ENCODE measurements at regions not wholly inside any gene's neighbourhood (a gene's known extent, or its start where the extent isn't known, plus 50 kb on each side); places are given as distances from the start of the nearest gene placed in this dataset.
"Not testable (repeated sequence)": the region's sequence is repeated elsewhere in the genome, so short reads cannot be mapped to it uniquely, and the experiment has no call there.

GRCh38 chr10:4395731-4396130 is 430.3 kb upstream of the AKR1E2 start:
- no peak overlapping the region for H3K9ac ChIP-seq (ENCODE audit: low read depth, low read length)
- no peaks in the 10 kb centered on the region for H3K79me2 ChIP-seq (ENCODE audit: insufficient read depth, low read length)
- H3K36me3 ChIP-seq (ENCODE audit: insufficient read depth, low read length) = no peaks in the 10 kb centered on the region
- TF ChIP-seq CTCF (IDR thresholded peaks at IDR 0.05; ENCODE audit: borderline replicate concordance, extremely low read depth, low read length, poor library complexity, severe bottlenecking) = no peak
- TF ChIP-seq EZH2 (IDR thresholded peaks at IDR 0.05; ENCODE audit: borderline replicate concordance, low read depth, low read length, severe bottlenecking) = no peak
- H3K27me3 ChIP-seq (ENCODE audit: insufficient read depth, low read length, poor library complexity) = no peaks in the 10 kb centered on the region
- DNase-seq (no peak), ATAC-seq (ENCODE audit: insufficient read depth, low read depth) (no peak)
- no peak overlapping the region for H2AFZ ChIP-seq (ENCODE audit: low read depth, low read length)
- H3K4me3 ChIP-seq (ENCODE audit: low read depth in 1 of 2, low read length in 2 of 2) = no peak overlapping the region
- no peak overlapping the region for H3K27ac ChIP-seq (ENCODE audit: low read length)
- no peaks in the 10 kb centered on the region for H3K9me3 ChIP-seq (ENCODE audit: insufficient read depth, low read length, severe bottlenecking)
- no peaks in the 10 kb centered on the region for H3K4me1 ChIP-seq (ENCODE audit: insufficient read depth, low read length)
- no peaks in the 10 kb centered on the region for H4K20me1 ChIP-seq (ENCODE audit: insufficient read depth, low read length)
- no peak overlapping the region for H3K4me2 ChIP-seq (ENCODE audit: insufficient read depth, low read length)

- not testable (repeated sequence) for H3K27me3 ChIP-seq (ENCODE audit: insufficient read depth, low read length, poor library complexity); H3K27ac ChIP-seq (ENCODE audit: low read length); H3K79me2 ChIP-seq (ENCODE audit: insufficient read depth, low read length); H3K4me1 ChIP-seq (ENCODE audit: insufficient read depth, low read length); DNase-seq; H3K4me3 ChIP-seq (ENCODE audit: low read depth in 1 of 2, low read length in 2 of 2); H3K36me3 ChIP-seq (ENCODE audit: insufficient read depth, low read length); H4K20me1 ChIP-seq (ENCODE audit: insufficient read depth, low read length); ATAC-seq (ENCODE audit: insufficient read depth, low read depth); H3K9ac ChIP-seq (ENCODE audit: low read depth, low read length); H2AFZ ChIP-seq (ENCODE audit: low read depth, low read length); H3K4me2 ChIP-seq (ENCODE audit: insufficient read depth, low read length); H3K9me3 ChIP-seq (ENCODE audit: insufficient read depth, low read length, severe bottlenecking)
Measured at GRCh38 chr10:4394455-4394854, 431.6 kb upstream of the AKR1E2 start.

GRCh38 chr10:4391683-4392082 is 434.3 kb upstream of the AKR1E2 start:
- no peak overlapping the region for H3K4me2 ChIP-seq (ENCODE audit: insufficient read depth, low read length)
- no peaks in the 10 kb centered on the region for H4K20me1 ChIP-seq (ENCODE audit: insufficient read depth, low read length)
- no peak overlapping the region for H3K27ac ChIP-seq (ENCODE audit: low read length)
- TF ChIP-seq EZH2 (IDR thresholded peaks at IDR 0.05; ENCODE audit: borderline replicate concordance, low read depth, low read length, severe bottlenecking) = no peak
- TF ChIP-seq CTCF (IDR thresholded peaks at IDR 0.05; ENCODE audit: borderline replicate concordance, extremely low read depth, low read length, poor library complexity, severe bottlenecking) = peak; percentile 44
- no peaks in the 10 kb centered on the region for H3K27me3 ChIP-seq (ENCODE audit: insufficient read depth, low read length, poor library complexity)
- H3K79me2 ChIP-seq (ENCODE audit: insufficient read depth, low read length) = no peaks in the 10 kb centered on the region
- ATAC-seq (ENCODE audit: insufficient read depth, low read depth) (peak; percentile 49; the same call in 1 of the 3 replicates), DNase-seq (peak; percentile 38)
- no peaks in the 10 kb centered on the region for H3K36me3 ChIP-seq (ENCODE audit: insufficient read depth, low read length)
- no peak overlapping the region for H3K9ac ChIP-seq (ENCODE audit: low read depth, low read length)
- no peaks in the 10 kb centered on the region for H3K4me1 ChIP-seq (ENCODE audit: insufficient read depth, low read length)
- H3K9me3 ChIP-seq (ENCODE audit: insufficient read depth, low read length, severe bottlenecking) = no peaks in the 10 kb centered on the region
- H3K4me3 ChIP-seq (ENCODE audit: low read depth in 1 of 2, low read length in 2 of 2) = no peak overlapping the region
- no peak overlapping the region; the same call in 1 of the 2 replicates for H2AFZ ChIP-seq (ENCODE audit: low read depth, low read length)

- Histone ChIP-seq H3K27me3 (ENCODE audit: insufficient read depth, low read length, poor library complexity) (no peaks in the 10 kb centered on the region), H3K4me3 (ENCODE audit: low read depth in 1 of 2, low read length in 2 of 2) (no peak overlapping the region), H3K4me1 (ENCODE audit: insufficient read depth, low read length) (no peaks in the 10 kb centered on the region), H3K79me2 (ENCODE audit: insufficient read depth, low read length) (no peaks in the 10 kb centered on the region), H4K20me1 (ENCODE audit: insufficient read depth, low read length) (no peaks in the 10 kb centered on the region), H3K9me3 (ENCODE audit: insufficient read depth, low read length, severe bottlenecking) (no peaks in the 10 kb centered on the region), H3K4me2 (ENCODE audit: insufficient read depth, low read length) (no peak overlapping the region), H3K27ac (ENCODE audit: low read length) (no peak overlapping the region), H3K9ac (ENCODE audit: low read depth, low read length) (no peak overlapping the region), H3K36me3 (ENCODE audit: insufficient read depth, low read length) (no peaks in the 10 kb centered on the region), H2AFZ (ENCODE audit: low read depth, low read length) (no peak overlapping the region)
- ATAC-seq (ENCODE audit: insufficient read depth, low read depth) = no peak
- no peak for DNase-seq
- no peak for TF ChIP-seq CTCF (IDR thresholded peaks at IDR 0.05; ENCODE audit: borderline replicate concordance, extremely low read depth, low read length, poor library complexity, severe bottlenecking)
Measured at GRCh38 chr10:4390219-4390618, 435.8 kb upstream of the AKR1E2 start.

Data from DND-41 (cell line).